ENCODE measurements at regions not wholly inside any gene's neighbourhood (a gene's known extent, or its start where the extent isn't known, plus 50 kb on each side); places are given as distances from the start of the nearest gene placed in this dataset.
"Not testable (repeated sequence)": the region's sequence is repeated elsewhere in the genome, so short reads cannot be mapped to it uniquely, and the experiment has no call there.

DNA sequence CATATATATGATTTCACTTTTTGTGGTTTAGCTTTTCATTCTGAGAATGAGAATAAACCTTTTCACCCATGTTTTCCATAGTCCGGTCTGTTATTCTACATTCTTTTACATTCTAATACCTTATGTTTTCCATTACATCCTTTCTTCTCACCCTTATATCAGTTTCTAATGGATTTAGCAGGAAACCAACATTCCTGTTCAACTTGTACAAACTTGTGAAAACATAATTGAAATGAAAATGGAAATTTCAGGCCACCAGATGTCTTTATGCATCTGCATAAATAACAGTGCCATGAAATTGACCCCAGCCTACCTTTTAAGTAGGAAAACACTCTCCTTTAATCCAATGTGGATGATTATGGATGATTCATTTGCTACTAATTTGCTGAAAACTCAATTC is 494.8 kb upstream of the ZFP42 start:
- H3K4me3 ChIP-seq (replicated peaks; ENCODE audit: insufficient read depth, low read length): no peak overlapping the region
- H3K27me3 ChIP-seq (ENCODE audit: insufficient read depth, poor library complexity, severe bottlenecking): no peaks in the 10 kb centered on the region
- DNase-seq (ENCODE audit: low read depth in 1 of 2, low spot score in 1 of 2): no peak
- no peak for TF ChIP-seq GABPA (IDR thresholded peaks at IDR 0.05; ENCODE audit: low read depth)
- TF ChIP-seq, protein P1, sequence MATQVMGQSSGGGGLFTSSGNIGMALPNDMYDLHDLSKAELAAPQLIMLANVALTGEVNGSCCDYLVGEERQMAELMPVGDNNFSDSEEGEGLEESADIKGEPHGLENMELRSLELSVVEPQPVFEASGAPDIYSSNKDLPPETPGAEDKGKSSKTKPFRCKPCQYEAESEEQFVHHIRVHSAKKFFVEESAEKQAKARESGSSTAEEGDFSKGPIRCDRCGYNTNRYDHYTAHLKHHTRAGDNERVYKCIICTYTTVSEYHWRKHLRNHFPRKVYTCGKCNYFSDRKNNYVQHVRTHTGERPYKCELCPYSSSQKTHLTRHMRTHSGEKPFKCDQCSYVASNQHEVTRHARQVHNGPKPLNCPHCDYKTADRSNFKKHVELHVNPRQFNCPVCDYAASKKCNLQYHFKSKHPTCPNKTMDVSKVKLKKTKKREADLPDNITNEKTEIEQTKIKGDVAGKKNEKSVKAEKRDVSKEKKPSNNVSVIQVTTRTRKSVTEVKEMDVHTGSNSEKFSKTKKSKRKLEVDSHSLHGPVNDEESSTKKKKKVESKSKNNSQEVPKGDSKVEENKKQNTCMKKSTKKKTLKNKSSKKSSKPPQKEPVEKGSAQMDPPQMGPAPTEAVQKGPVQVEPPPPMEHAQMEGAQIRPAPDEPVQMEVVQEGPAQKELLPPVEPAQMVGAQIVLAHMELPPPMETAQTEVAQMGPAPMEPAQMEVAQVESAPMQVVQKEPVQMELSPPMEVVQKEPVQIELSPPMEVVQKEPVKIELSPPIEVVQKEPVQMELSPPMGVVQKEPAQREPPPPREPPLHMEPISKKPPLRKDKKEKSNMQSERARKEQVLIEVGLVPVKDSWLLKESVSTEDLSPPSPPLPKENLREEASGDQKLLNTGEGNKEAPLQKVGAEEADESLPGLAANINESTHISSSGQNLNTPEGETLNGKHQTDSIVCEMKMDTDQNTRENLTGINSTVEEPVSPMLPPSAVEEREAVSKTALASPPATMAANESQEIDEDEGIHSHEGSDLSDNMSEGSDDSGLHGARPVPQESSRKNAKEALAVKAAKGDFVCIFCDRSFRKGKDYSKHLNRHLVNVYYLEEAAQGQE (IDR thresholded peaks at IDR 0.05; ENCODE audit: insufficient replicate concordance, low read depth): no peak
- TF ChIP-seq, protein P2, sequence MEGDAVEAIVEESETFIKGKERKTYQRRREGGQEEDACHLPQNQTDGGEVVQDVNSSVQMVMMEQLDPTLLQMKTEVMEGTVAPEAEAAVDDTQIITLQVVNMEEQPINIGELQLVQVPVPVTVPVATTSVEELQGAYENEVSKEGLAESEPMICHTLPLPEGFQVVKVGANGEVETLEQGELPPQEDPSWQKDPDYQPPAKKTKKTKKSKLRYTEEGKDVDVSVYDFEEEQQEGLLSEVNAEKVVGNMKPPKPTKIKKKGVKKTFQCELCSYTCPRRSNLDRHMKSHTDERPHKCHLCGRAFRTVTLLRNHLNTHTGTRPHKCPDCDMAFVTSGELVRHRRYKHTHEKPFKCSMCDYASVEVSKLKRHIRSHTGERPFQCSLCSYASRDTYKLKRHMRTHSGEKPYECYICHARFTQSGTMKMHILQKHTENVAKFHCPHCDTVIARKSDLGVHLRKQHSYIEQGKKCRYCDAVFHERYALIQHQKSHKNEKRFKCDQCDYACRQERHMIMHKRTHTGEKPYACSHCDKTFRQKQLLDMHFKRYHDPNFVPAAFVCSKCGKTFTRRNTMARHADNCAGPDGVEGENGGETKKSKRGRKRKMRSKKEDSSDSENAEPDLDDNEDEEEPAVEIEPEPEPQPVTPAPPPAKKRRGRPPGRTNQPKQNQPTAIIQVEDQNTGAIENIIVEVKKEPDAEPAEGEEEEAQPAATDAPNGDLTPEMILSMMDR (IDR thresholded peaks at IDR 0.05; ENCODE audit: insufficient read depth, low read length): no peak
- TF ChIP-seq POLR2AphosphoS5 (IDR thresholded peaks at IDR 0.05; ENCODE audit: low read depth): no peak
- TF ChIP-seq SPI1 (IDR thresholded peaks at IDR 0.05; ENCODE audit: borderline replicate concordance, low read depth): no peak
- H3K27ac ChIP-seq (replicated peaks): no peak overlapping the region

DNA sequence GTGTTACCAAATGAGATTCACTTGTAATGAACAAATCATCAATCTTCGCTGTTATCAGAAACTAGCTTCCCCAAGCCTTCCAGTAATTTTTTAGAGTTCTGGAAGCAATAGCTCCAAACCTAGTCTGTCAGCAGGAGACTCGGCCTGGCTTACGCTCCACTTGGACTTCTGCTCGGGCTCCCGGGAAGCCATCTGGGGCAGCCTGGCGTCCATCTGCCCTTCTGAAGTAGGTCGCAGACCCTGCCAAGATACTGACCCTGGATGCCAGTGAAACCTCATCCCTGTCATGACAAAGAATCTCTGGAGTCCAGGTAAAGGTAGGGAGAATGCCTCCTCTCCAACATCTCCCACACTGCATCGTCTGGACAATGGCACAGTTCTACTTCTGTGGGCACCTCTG is 493.8 kb upstream of the ZFP42 start:
- no peak overlapping the region for H3K27ac ChIP-seq (replicated peaks)
- H3K27me3 ChIP-seq (ENCODE audit: insufficient read depth, poor library complexity, severe bottlenecking): no peaks in the 10 kb centered on the region
- no peak overlapping the region for H3K4me3 ChIP-seq (replicated peaks; ENCODE audit: insufficient read depth, low read length)
- DNase-seq (ENCODE audit: low read depth in 1 of 2, low spot score in 1 of 2): no peak
- TF ChIP-seq, protein P1 (IDR thresholded peaks at IDR 0.05; ENCODE audit: insufficient replicate concordance, low read depth): no peak
- TF ChIP-seq, protein P2 (IDR thresholded peaks at IDR 0.05; ENCODE audit: insufficient read depth, low read length): no peak
- no peak for TF ChIP-seq SPI1 (IDR thresholded peaks at IDR 0.05; ENCODE audit: borderline replicate concordance, low read depth)
- no peak for TF ChIP-seq GABPA (IDR thresholded peaks at IDR 0.05; ENCODE audit: low read depth)
- no peak for TF ChIP-seq POLR2AphosphoS5 (IDR thresholded peaks at IDR 0.05; ENCODE audit: low read depth)

DNA sequence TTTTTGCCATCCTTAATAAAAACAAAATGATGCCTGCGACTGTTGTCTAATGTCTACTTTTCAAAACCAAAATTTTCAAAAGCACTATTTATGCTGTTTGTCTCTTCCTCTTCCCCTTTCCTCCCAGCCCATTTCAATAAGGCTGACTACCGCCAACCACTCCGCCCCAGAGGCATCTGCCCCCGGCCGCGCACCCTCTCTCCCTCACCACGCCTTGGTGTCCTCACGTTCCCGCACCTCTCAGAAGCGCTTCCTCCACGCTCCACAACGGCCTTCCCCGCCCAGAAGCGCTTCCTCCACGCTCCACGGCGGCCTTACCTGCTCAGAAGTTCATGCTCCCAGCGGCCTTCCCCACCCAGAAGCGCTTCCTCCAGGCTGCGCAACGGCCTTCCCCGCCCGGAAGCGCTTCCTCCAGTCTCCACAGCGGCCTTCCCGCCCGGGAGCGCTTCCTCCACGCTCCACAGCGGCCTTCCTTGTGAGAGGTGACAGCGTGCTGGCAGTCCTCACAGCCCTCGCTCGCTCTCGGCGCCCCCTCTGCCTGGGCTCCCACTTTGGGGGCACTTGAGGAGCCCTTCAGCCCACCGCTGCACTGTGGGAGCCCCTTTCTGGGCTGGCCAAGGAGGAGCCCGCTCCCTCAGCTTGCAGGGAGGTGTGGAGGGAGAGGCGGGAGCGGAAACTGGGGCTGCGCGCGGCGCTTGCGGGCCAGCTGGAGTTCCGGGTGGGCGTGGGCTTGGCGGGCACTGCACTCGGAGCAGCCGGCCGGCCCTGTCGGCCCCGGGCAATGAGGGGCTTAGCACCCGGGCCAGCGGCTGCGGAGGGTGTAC is 490.4 kb upstream of the ZFP42 start:
- TF ChIP-seq SPI1 (IDR thresholded peaks at IDR 0.05; ENCODE audit: borderline replicate concordance, low read depth) (no peak), GABPA (IDR thresholded peaks at IDR 0.05; ENCODE audit: low read depth) (no peak), POLR2AphosphoS5 (IDR thresholded peaks at IDR 0.05; ENCODE audit: low read depth) (no peak)
- TF ChIP-seq, protein P1 (IDR thresholded peaks at IDR 0.05; ENCODE audit: insufficient replicate concordance, low read depth): no peak
- TF ChIP-seq, protein P2 (IDR thresholded peaks at IDR 0.05; ENCODE audit: insufficient read depth, low read length): no peak
- DNase-seq (ENCODE audit: low read depth in 1 of 2, low spot score in 1 of 2): no peak
- H3K27ac ChIP-seq (replicated peaks): no peak overlapping the region

DNA sequence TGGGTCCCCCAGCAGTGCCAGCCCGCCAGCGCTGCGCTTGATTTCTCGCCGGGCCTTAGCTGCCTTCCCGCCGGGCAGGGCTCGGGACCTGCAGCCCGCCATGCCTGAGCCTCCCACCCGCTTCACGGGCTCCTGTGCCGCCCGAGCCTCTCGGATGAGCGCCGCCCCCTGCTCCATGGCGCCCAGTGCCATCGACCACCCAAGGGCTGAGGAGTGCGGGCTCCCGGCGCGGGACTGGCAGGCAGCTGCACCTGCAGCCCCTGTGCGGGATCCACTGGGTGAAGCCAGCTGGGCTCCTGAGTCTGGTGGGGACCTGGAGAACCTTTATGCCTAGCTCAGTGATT is 489.8 kb upstream of the ZFP42 start:
- DNase-seq (ENCODE audit: low read depth in 1 of 2, low spot score in 1 of 2); H3K4me3 ChIP-seq (replicated peaks; ENCODE audit: insufficient read depth, low read length); H3K27ac ChIP-seq (replicated peaks); H3K27me3 ChIP-seq (ENCODE audit: insufficient read depth, poor library complexity, severe bottlenecking): not testable (repeated sequence)

More for the DNA sequence above, 490.4 kb upstream of the ZFP42 start:
- no peak overlapping the region for H3K4me3 ChIP-seq (replicated peaks; ENCODE audit: insufficient read depth, low read length)
- no peaks in the 10 kb centered on the region for H3K27me3 ChIP-seq (ENCODE audit: insufficient read depth, poor library complexity, severe bottlenecking)
